Thyroid gland (tissue), 4 donors: ENCODE measurements at regions not wholly inside any gene's neighbourhood (a gene's known extent, or its start where the extent isn't known, plus 50 kb on each side); places are given as distances from the start of the nearest gene placed in this dataset.

Experiments
- CTCF ChIP-seq, 6 experiments: fragments of 200-600 bp in 3 of 6; fragments of 450-650 bp in 3 of 6; sonication (generic) in 3 of 6; IDR thresholded peaks; one replicate each; pipeline ENCODE4 v1.5.1; 2016 to 2019; ENCODE audit warnings: antibody characterized with exemption in 6 of 6, mild to moderate bottlenecking in 2 of 6, inconsistent platforms in 1 of 6, moderate library complexity in 1 of 6
- POLR2A ChIP-seq, 2 donors: fragments of 450-650 bp; IDR thresholded peaks; one replicate each; pipeline ENCODE4 v1.6.1; 2017; ENCODE audit warnings: antibody characterized with exemption in 2 of 2, mild to moderate bottlenecking in 2 of 2, moderate library complexity in 1 of 2

DNA sequence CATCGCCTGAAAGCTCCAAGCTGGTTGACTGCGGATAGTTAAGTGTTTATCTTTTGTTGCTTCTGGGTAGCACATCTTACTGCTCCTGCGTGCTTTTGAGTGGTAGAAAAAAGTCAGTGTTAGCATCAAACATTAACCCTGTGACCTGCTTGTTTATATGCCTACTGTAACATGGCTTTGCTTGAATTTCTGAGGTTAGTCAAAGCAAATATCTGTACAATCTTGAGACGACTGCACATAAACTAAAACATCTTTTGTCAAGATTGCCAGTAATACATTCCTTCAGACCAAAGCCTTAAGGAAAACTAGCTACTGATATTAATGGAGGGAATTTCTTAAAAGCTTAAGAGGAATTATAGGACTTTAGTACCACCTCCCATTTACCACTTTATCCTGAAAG, 163.7 kb downstream of the BAMBI start:
- no peak for TF ChIP-seq CTCF (IDR thresholded peaks at IDR 0.05)
- TF ChIP-seq POLR2A (IDR thresholded peaks at IDR 0.05) = no peak
